GM18861 (cell line): ENCODE measurements at regions not wholly inside any gene's neighbourhood (a gene's known extent, or its start where the extent isn't known, plus 50 kb on each side); places are given as distances from the start of the nearest gene placed in this dataset.
"Not testable (repeated sequence)": the region's sequence is repeated elsewhere in the genome, so short reads cannot be mapped to it uniquely, and the experiment has no call there.

Experiments used
- ATAC-seq: cut with Tn5 transposase; IDR thresholded peaks from one replicate; pipeline ENCODE4 v1.9.1; 2021; ENCODE audit not compliant: unreplicated experiment

DNA sequence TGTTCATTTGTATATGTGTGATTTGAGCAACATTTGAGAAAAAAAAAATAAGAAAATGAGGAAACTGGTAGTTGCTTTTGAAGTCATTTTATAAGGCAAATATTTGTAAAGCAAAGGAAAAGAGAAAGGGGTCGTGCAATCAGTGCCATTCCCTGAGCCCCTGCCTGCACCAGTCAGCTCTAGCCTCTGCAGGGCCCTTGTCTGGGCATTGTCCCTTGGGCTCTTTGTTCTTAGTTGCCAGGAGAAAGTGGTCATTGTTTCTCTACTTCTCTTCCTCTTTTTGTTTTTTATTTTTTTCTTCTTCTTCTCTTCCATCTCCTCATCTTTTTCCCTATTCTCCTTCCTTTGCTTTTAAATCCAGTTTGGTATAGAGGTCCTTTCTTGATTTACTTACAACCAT is 175.3 kb upstream of the CREB1 start:
- ATAC-seq: no peak

DNA sequence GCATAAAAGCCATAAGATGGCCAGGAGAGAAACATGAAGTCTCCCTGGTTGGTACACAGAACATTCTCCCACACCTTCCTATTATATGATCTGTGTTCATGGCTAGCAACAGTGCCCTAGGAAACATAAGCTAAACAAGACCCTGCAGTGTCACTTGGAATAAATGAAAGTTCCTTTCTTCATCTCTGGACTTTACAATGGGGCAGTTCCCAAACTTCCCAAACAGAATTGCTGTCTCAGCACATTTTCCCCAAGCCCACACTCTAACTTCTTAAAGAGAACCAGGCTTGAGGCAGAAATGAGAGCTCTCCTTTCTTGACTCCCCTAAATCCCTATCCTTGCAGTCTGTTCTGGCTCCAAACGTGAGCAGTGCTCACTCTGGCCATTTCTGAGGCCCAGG is 173.2 kb upstream of the CREB1 start:
- ATAC-seq: no peak

DNA sequence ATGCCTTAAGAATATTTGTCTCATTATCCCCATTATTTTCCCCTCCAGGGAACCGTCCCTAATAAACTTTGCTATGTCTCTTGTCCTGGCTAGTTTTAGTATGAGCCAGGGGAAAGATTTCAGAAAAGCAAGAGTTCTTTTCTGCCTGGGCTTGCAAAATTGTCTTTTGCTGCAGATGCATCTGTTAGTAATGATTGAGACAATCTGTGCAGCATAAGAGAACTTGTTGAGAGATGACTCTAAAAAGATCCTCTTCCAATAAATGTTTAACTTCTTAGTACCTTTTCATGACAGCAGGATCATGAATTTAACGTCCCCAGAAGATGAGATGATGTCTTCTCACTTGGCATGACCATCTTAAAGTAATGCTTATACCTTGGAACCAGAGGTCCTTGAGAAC is 172.5 kb upstream of the CREB1 start:
- no peak for ATAC-seq

DNA sequence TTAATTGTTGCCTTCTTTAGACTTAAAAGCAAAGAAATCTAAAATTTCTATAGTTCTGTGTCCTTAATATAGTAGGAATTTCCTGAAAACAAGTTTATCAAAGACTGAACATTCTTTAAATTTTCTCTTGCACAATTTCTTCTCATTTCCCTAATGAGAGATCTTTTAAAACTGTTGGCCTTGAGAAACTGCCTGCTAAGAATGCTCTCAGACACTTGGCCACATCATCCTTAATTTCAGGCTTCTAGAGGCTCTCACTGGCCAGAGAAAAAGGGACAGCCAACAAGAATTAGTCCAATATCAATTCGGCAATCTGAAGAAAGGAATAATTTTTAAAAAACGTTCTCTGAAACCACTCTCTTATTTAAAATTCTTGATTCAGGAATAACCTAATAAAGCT is 167.0 kb upstream of the CREB1 start:
- no peak for ATAC-seq

DNA sequence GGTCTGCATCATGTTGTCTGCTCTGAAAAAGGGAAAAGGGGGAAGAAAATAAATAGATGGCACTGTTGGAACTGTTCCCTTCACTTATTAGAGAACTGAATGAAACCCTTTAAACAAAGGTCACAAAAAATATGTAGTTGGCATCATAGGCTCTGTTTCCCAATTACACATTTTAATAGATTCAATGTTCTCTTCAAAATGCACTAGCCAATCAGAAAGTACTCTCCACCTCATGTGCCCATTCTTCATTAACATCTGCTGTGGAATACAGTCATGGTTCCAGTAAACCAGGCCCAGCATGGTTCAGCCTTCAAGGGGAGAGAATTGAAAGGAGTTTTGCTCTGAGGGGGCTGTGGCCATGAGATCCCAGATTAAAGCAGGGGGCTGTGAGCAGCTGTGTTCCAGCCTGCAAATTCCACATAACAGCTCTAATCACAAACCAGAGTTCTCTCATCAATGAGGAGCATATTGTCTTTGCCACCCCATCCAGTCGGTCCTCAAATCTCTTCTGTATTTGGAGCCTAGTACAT is 165.9 kb upstream of the CREB1 start:
- no peak for ATAC-seq

DNA sequence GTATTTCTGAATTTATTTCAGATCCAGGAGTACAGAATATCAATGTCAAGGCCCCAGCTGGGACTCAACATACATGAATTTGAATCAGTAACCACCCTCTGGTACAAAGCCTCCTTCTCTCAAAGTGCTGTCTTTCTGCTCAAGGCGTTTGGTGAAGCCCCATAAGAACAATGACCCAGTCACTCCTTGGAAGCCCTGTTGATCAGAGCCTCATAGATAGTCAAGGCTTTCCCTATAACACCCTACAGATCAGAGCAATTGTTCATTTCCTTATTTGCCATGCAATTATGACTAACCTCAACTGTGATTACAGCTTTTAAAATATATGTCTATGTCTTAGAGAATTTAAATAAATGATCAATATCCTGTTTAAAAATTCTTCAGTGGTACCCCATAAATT is 159.1 kb upstream of the CREB1 start:
- ATAC-seq: no peak

DNA sequence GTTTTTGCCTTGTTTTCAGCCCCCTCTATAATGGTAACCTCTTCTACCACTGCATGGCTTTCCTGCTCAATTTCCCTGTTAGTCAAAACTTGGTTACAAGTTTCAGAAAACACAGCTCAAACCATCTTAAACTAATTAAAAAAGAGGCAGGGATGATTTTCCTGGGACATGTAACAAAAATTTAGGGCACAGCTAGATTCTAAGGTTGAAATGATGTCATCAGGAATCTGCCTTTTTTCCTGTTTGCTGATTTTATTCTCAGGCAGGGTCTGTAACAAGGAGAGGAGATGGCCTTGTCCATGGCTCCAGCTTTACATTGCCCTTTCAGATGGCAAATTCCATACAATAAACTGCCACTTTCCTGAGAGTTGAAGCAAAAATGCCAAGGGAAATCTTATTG is 157.9 kb upstream of the CREB1 start:
- ATAC-seq: no peak

DNA sequence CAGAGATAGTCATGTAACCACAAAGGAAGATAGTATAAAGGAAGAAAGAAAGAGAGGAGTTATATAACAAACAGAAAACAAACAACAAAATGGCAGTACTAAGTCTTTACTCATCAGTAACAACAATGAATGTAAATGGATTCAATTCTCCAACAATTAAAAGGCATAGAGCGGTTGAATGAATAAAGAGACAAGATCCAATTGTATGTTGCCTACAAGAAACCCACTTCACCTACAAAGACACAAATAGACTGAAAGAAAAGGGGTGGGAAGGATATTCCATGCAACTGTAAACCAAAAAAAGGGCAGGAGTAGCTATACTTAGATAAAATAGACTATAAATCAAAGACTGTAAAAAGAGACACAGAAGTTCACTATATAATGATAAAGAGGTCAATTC is 157.3 kb upstream of the CREB1 start:
- ATAC-seq: no peak

DNA sequence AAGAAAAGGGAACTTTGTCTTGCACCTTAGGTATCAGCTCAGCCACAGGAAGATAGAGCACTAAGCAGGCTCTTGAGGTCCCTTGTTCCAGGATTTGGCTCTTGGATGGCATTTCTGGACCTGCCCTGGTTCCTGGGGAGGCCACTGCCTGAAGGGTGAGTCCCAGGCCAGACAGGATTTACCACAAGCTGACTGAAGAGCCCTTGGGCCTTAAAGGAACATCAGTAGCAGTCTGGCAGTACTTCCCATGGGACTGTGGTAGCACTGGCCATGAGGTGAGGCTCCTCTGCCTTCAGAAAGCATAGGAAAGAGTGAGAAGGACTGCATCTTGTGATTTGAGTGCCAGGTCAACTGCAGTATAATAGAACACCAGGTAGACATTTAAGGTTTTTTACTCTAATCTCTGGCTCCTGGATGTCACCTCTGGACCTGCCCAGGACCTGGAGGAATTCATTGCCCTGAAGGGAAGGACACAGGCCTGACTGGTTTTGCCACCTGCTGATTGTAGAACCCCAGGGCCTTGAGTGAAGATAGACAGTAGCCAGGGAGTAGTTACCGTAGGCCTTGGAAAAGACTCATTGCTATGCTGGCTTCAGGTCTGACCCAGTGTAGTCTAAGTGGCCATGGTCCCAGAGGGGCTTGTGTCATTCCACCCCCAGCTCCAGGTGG is 154.4 kb upstream of the CREB1 start:
- no peak for ATAC-seq

DNA sequence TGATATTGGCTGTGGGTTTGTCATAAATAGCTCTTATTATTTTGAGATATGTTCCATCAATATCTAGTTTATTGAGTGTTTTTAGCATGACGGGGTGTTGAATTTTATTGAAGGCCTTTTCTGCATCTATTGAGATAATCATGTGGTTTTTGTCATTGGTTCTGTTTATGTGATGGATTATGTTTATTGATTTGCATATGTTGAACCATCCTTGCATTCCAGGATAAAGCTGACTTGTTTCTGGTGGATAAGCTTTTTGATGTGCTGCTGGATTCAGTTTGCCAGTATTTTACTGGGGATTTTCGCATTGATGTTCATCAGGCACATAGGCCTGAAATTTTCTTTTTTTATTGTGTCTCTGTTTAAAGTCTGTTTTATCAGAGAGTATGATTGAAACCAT is 151.1 kb upstream of the CREB1 start:
- not testable (repeated sequence) for ATAC-seq

DNA sequence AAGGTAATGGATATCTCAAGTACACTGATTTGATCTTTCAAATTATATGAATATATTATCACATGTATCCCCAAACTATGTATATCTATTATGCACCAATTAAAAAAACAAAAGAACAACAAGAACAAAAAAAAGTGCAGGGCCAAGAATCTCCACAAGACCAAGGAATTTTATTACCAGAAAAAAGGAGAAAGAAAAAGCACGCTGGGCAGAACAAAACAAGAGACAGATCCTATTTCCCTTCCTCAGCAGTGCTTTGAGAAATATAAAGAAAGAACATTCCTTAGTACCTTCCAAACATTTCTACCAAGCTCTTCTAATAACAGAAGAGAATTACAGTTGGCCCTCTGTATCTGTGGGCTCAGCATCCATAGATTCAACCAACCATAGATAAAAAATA is 144.7 kb upstream of the CREB1 start:
- no peak for ATAC-seq

DNA sequence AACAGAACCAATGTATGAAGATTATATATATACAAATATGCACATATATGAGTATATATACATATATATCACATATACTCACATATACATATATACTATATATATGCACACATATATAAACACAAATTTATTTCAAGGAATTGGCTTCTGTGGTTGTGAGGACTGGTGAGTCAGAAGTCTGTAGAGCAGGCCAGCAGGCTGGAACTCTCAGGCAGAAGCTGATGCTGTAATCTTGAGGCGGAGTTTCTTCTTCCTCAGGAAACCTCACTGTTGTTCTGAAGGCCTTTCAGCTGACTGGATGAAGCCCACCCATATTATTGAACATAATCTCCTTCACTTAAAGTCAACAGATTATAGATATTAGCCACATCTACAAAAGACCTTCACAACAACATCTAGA is 143.9 kb upstream of the CREB1 start:
- no peak for ATAC-seq

DNA sequence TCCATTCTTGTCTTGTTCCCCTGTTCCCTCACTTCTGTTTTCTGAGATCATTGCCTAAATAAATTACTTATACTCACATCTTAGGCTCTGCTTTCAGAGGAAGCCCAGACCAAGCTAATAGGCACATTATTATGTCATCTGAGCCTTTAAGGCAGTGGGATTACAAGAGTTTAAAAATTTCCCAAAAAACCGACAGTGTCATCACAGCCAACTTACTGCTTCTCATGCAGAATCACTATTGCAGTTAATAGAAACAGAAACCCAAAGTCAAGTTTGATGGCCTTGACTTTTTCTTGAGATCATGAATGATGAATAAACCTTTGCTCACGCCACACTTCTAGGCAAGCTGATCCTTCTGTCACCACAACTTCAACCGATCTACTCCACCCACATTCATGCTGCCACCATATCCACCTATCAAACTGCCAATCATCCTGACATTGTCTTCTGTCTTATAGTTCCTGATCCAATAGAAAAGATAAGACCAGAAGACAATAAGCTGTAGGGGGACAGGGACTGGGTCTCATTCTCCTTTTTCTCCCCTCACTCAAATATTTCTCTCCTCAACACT is 142.7 kb upstream of the CREB1 start:
- no peak for ATAC-seq

DNA sequence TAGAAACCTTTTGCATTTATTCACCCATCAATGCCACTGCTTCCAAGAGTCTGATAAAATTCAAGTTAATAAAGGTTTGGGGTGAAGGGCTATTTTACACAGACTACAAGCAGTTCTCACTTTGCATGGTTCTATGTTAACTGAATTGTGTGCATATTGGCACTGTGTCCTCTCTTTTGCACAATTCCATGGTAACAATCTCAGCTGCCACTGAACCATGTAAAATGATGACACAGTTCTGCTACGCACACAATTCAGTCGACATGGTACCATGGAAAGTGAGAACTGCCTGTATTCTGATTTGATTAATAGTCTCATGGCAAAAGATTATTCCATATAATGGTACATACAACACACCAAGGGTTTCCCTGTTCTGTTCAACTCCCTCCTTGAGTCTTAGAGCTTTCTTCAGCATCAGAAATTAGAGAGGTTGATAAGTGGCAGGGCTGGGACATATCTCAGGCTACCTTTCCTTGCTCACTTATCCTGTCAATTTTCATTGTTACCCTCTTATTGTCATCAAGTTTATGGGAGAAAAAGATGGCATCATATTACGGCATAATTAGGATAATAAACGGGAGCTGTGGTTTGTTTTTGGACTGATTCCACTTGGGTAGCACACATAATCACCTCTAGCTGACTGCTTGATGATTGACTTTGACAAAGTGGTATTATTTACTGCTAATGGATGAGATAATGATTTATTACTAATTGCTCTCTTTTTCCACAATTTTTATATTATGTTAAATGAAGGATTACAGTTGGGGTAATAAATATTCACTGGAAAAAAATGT is 139.3 kb upstream of the CREB1 start:
- ATAC-seq: no peak

DNA sequence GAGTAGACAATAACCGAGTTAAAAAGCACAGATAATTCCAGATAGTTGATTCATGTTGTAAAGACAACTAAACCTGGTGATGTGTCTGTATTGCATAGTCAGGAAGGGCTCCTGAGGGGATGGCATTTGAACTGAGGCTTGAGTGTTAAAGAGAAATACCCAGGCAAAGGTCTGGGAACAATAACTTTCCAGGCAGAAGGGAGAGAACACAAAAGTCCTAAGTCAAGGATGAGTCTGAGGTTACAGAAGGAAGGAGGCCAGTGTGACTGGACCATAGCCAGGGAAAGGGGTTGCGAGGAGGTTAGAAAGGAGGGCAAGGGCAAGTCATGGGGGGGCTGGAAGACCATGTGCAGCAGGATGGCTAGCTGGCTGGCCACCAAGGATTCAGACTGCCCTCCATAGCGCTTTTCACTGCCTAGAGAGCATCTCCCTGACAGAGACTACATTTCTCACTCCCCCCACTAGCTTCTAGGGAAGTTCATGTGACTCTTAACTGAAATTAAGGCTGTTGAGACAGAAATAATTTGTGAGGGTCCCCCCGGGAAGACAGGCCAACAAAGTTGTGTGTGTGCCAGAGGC is 135.5 kb upstream of the CREB1 start:
- no peak for ATAC-seq

DNA sequence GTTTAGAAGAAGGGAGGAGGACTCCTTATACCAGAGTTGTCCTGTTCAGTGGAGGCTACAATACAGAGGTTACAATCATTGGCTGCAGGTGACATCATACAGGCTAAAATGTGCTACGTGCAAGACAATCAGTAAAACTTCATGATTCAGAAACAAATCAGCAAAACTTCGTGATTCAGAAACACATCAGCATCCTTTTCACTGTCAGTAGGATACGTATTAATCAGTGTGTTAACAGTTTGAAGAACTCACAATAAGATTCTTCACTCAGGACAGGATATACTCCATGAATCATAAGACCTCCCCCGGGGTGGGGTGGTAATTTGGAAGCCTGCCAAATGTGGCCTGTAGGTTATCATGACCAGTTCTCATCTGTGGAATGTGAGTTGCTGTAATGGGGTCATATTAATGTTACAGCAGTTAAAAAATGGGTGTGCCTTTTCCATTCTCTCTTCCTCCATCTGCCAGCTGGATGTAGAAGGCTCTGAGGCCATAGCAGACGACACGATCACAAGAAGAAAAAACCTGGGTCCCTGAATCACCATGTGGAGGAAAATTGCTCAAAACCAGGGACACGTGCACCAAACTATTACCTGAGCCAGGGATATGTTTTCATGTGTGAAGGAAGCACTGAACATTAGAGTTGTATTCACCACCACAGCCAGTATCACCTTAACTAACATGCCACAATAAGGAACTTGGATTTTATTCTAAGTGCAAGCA is 134.8 kb upstream of the CREB1 start:
- ATAC-seq: no peak

DNA sequence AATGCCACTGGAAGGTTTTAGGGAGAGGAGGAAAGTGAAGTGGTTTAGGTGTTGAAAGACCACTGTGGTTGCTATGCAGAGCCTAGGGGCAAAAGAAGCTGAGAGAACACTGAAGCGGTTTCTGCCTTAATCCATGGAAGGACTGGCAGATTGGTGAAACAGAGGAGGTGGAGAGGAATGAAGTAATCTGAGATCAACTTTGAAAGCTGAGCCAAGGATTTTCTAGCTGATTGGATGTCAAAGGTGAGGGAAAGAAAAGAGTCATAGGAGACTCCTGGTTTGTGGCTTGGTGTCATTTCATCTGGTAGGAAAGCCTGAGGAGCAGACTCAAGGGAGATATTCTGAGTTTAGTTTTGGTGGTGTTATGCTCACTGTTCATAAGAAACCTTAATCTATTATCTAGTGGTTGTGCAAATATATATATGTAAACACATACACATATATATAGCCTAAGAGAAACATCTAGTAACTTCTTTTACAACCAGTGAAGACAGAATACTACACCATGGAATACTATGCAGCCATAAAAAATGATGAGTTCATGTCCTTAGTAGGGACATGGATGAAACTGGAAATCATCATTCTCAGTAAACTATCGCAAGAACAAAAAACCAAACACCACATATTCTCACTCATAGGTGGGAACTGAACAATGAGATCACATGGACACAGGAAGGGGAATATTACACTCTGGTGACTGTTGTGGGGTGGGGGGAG is 134.1 kb upstream of the CREB1 start:
- ATAC-seq: no peak

DNA sequence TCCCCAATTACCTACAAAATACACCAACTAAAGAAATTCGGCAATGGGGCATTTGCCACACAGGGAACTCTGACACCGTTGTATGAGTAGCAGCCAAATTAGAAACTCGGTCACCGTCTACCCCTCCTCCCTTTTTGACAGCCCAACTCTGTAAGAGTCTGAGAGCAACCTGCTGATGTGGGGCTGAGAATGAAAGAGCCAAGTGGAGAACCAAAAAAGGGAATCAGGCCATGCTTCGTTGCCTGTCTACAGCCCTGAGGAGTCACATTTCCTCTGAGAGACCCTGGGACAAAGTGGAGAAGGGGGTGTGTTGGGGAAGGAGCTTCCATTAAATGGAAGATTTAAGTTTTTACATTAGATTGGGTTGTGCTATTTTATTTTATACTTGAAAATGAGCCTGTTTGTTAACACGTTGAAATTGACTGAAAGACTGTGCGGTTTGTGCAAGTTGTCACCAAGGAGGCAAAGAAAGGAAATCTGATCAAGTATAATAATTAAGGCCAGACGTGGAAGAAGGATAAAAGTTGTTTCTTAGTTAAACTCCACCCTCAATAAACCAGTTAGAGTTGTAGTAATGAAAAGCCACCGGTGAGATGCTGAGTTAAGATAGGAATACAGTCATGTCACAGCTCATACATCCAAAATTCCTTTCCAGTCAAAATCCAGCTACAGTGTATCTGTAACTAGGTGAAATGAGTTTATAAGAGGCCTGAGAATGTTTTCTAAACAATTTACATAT is 131.7 kb upstream of the CREB1 start:
- no peak for ATAC-seq

DNA sequence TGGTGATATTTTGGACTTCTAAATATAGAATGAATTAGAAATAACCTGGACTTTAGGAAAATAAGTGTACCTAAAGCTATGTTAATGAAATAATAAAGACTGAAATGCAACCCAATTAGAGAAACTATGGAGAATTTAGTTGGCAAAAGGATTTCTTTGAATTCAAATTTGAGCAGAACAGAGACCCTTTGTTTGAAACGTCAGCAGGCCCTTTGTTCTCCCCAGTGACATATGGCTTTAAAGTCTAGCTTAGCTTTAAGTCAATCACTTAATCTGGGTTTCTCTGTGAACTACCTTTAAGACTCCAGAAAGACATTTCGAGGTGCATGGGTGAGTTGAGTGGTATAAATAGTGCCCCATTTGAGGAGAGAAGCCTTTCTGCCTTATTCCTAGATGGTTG is 130.5 kb upstream of the CREB1 start:
- no peak for ATAC-seq

DNA sequence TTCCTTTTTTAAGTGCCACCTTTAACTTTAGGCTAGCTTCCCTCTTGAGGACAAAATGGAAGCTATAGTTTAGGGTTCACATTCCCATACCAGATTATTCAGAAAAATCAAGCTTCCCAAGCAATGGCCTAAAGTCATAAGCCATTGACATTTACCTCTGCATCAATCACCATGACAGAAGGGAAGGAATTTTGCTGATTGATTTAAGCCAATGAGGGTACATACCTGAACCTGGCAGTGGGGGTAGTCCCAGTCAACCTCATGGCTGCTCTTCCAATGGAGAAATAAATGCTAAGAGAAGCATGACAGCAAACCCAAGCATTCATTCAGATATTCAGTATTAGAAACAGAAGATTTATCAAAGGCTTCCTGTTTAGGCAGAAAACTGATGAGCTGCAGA is 128.4 kb upstream of the CREB1 start:
- no peak for ATAC-seq
